ENCODE measurements at regions not wholly inside any gene's neighbourhood (a gene's known extent, or its start where the extent isn't known, plus 50 kb on each side); places are given as distances from the start of the nearest gene placed in this dataset.

GRCh38 chr3:24831221-24831620 is 336.6 kb upstream of the THRB start:
- H3K27me3 ChIP-seq (ENCODE audit: insufficient read depth, low read length), result peaks cover 67% of the 10 kb centered on the region
- H3K4me3 ChIP-seq (ENCODE audit: low read length), result 0 out of 2 replicates have a peak overlapping the region, but pooled peaks have one; percentile 76
- no peaks in the 10 kb centered on the region for H3K36me3 ChIP-seq (ENCODE audit: insufficient read depth, low read depth, low read length)
- H3K4me1 ChIP-seq (ENCODE audit: insufficient read depth, low read length), result no peaks in the 10 kb centered on the region
- no peak overlapping the region for H3K9ac ChIP-seq (ENCODE audit: low read depth, low read length)
- H3K9me3 ChIP-seq (ENCODE audit: insufficient read depth, low read depth, low read length), result no peaks in the 10 kb centered on the region
- H3K27ac ChIP-seq (ENCODE audit: low read length), result no peak overlapping the region

GRCh38 chr3:24832891-24833290 is 338.2 kb upstream of the THRB start:
- Histone ChIP-seq H3K4me1 (ENCODE audit: insufficient read depth, low read length) (no peaks in the 10 kb centered on the region), H3K9ac (ENCODE audit: low read depth, low read length) (no peak overlapping the region), H3K27me3 (ENCODE audit: insufficient read depth, low read length) (peaks cover 50% of the 10 kb centered on the region), H3K36me3 (ENCODE audit: insufficient read depth, low read depth, low read length) (no peaks in the 10 kb centered on the region), H3K4me3 (ENCODE audit: low read length) (no peak overlapping the region), H3K9me3 (ENCODE audit: insufficient read depth, low read depth, low read length) (no peaks in the 10 kb centered on the region), H3K27ac (ENCODE audit: low read length) (no peak overlapping the region)

- Histone ChIP-seq H3K27ac (ENCODE audit: low read length) (no peak overlapping the region), H3K36me3 (ENCODE audit: insufficient read depth, low read depth, low read length) (no peaks in the 10 kb centered on the region), H3K4me1 (ENCODE audit: insufficient read depth, low read length) (no peaks in the 10 kb centered on the region), H3K9ac (ENCODE audit: low read depth, low read length) (no peak overlapping the region), H3K27me3 (ENCODE audit: insufficient read depth, low read length) (peaks cover 35% of the 10 kb centered on the region), H3K9me3 (ENCODE audit: insufficient read depth, low read depth, low read length) (no peaks in the 10 kb centered on the region), H3K4me3 (ENCODE audit: low read length) (no peak overlapping the region)
These were observed 339.8 kb upstream of the THRB start for GRCh38 chr3:24834442-24834841.

- H3K27ac ChIP-seq (ENCODE audit: low read length), result no peak overlapping the region
- H3K4me3 ChIP-seq (ENCODE audit: low read length), result no peak overlapping the region
- H3K9ac ChIP-seq (ENCODE audit: low read depth, low read length), result no peak overlapping the region
- H3K27me3 ChIP-seq (ENCODE audit: insufficient read depth, low read length), result peaks cover 24% of the 10 kb centered on the region
- no peaks in the 10 kb centered on the region for H3K36me3 ChIP-seq (ENCODE audit: insufficient read depth, low read depth, low read length)
- H3K4me1 ChIP-seq (ENCODE audit: insufficient read depth, low read length), result peaks cover under 1% of the 10 kb centered on the region; the same call in 1 of the 2 replicates
- H3K9me3 ChIP-seq (ENCODE audit: insufficient read depth, low read depth, low read length), result no peaks in the 10 kb centered on the region
These were observed 340.9 kb upstream of the THRB start for GRCh38 chr3:24835510-24835909.

- Histone ChIP-seq H3K4me3 (ENCODE audit: low read length) (no peak overlapping the region), H3K4me1 (ENCODE audit: insufficient read depth, low read length) (peaks cover 3% of the 10 kb centered on the region; the same call in 1 of the 2 replicates), H3K36me3 (ENCODE audit: insufficient read depth, low read depth, low read length) (no peaks in the 10 kb centered on the region), H3K9ac (ENCODE audit: low read depth, low read length) (no peak overlapping the region), H3K9me3 (ENCODE audit: insufficient read depth, low read depth, low read length) (no peaks in the 10 kb centered on the region), H3K27ac (ENCODE audit: low read length) (no peak overlapping the region), H3K27me3 (ENCODE audit: insufficient read depth, low read length) (peaks cover 5% of the 10 kb centered on the region; the same call in 1 of the 2 replicates)
These were observed 343.0 kb upstream of the THRB start for GRCh38 chr3:24837601-24838000.

- Histone ChIP-seq H3K9me3 (ENCODE audit: insufficient read depth, low read depth, low read length) (no peaks in the 10 kb centered on the region), H3K36me3 (ENCODE audit: insufficient read depth, low read depth, low read length) (no peaks in the 10 kb centered on the region), H3K27me3 (ENCODE audit: insufficient read depth, low read length) (no peaks in the 10 kb centered on the region), H3K4me3 (ENCODE audit: low read length) (no peak overlapping the region), H3K4me1 (ENCODE audit: insufficient read depth, low read length) (peaks cover 3% of the 10 kb centered on the region; the same call in 1 of the 2 replicates), H3K27ac (ENCODE audit: low read length) (no peak overlapping the region), H3K9ac (ENCODE audit: low read depth, low read length) (no peak overlapping the region)
These were observed 343.9 kb upstream of the THRB start for GRCh38 chr3:24838533-24838932.

- Histone ChIP-seq H3K9me3 (ENCODE audit: insufficient read depth, low read depth, low read length) (no peaks in the 10 kb centered on the region), H3K9ac (ENCODE audit: low read depth, low read length) (no peak overlapping the region), H3K27ac (ENCODE audit: low read length) (no peak overlapping the region), H3K4me3 (ENCODE audit: low read length) (no peak overlapping the region), H3K4me1 (ENCODE audit: insufficient read depth, low read length) (peaks cover 15% of the 10 kb centered on the region), H3K27me3 (ENCODE audit: insufficient read depth, low read length) (no peaks in the 10 kb centered on the region), H3K36me3 (ENCODE audit: insufficient read depth, low read depth, low read length) (no peaks in the 10 kb centered on the region)
These were observed 349.3 kb upstream of the THRB start for GRCh38 chr3:24843955-24844354.

GRCh38 chr3:24845524-24846155 is 351.0 kb upstream of the THRB start:
- Histone ChIP-seq H3K4me1 (ENCODE audit: insufficient read depth, low read length) (peaks cover 13% of the 10 kb centered on the region), H3K4me3 (ENCODE audit: low read length) (no peak overlapping the region), H3K9ac (ENCODE audit: low read depth, low read length) (no peak overlapping the region), H3K36me3 (ENCODE audit: insufficient read depth, low read depth, low read length) (no peaks in the 10 kb centered on the region), H3K27ac (ENCODE audit: low read length) (no peak overlapping the region), H3K9me3 (ENCODE audit: insufficient read depth, low read depth, low read length) (no peaks in the 10 kb centered on the region), H3K27me3 (ENCODE audit: insufficient read depth, low read length) (no peaks in the 10 kb centered on the region)

GRCh38 chr3:24846286-24846860 is 351.7 kb upstream of the THRB start:
- Histone ChIP-seq H3K9ac (ENCODE audit: low read depth, low read length) (no peak overlapping the region), H3K36me3 (ENCODE audit: insufficient read depth, low read depth, low read length) (no peaks in the 10 kb centered on the region), H3K4me3 (ENCODE audit: low read length) (no peak overlapping the region)

GRCh38 chr3:24850245-24850644 is 355.6 kb upstream of the THRB start:
- Histone ChIP-seq H3K4me1 (ENCODE audit: insufficient read depth, low read length) (peaks cover 10% of the 10 kb centered on the region), H3K27ac (ENCODE audit: low read length) (no peak overlapping the region), H3K9me3 (ENCODE audit: insufficient read depth, low read depth, low read length) (no peaks in the 10 kb centered on the region), H3K27me3 (ENCODE audit: insufficient read depth, low read length) (no peaks in the 10 kb centered on the region), H3K4me3 (ENCODE audit: low read length) (no peak overlapping the region), H3K9ac (ENCODE audit: low read depth, low read length) (no peak overlapping the region), H3K36me3 (ENCODE audit: insufficient read depth, low read depth, low read length) (no peaks in the 10 kb centered on the region)

More at GRCh38 chr3:24846286-24846860, 351.7 kb upstream of the THRB start:
- no peak overlapping the region for H3K27ac ChIP-seq (ENCODE audit: low read length)
- peaks cover 12% of the 10 kb centered on the region for H3K4me1 ChIP-seq (ENCODE audit: insufficient read depth, low read length)
- no peaks in the 10 kb centered on the region for H3K9me3 ChIP-seq (ENCODE audit: insufficient read depth, low read depth, low read length)
- H3K27me3 ChIP-seq (ENCODE audit: insufficient read depth, low read length), result no peaks in the 10 kb centered on the region

- Histone ChIP-seq H3K27ac (ENCODE audit: low read length) (no peak overlapping the region), H3K4me3 (ENCODE audit: low read length) (no peak overlapping the region), H3K9me3 (ENCODE audit: insufficient read depth, low read depth, low read length) (no peaks in the 10 kb centered on the region), H3K36me3 (ENCODE audit: insufficient read depth, low read depth, low read length) (no peaks in the 10 kb centered on the region), H3K9ac (ENCODE audit: low read depth, low read length) (no peak overlapping the region), H3K27me3 (ENCODE audit: insufficient read depth, low read length) (no peaks in the 10 kb centered on the region), H3K4me1 (ENCODE audit: insufficient read depth, low read length) (peaks cover 8% of the 10 kb centered on the region; the same call in 1 of the 2 replicates)
These were observed 359.2 kb upstream of the THRB start for GRCh38 chr3:24853685-24854490.
